ENCODE measurements at regions not wholly inside any gene's neighbourhood (a gene's known extent, or its start where the extent isn't known, plus 50 kb on each side); places are given as distances from the start of the nearest gene placed in this dataset.

- TF ChIP-seq CTCF (conservative IDR thresholded peaks at IDR 0.05) (no peak), EZH2 (IDR thresholded peaks at IDR 0.05; ENCODE audit: low read depth) (no peak)
Observed at GRCh38 chr2:126241001-126241400, 415.0 kb upstream of the GYPC start.

Data from PC-9 (cell line).